H9 (cell line): ENCODE measurements at regions not wholly inside any gene's neighbourhood (a gene's known extent, or its start where the extent isn't known, plus 50 kb on each side); places are given as distances from the start of the nearest gene placed in this dataset.

Experiments
- DNase-seq: peaks from one replicate; pipeline ENCODE4 v3.0.0-alpha.2; 2017
- H2AFZ ChIP-seq: one replicate; pipeline ENCODE4 v1.6.1; 2013; ENCODE audit warnings: mild to moderate bottlenecking, low read length, control low read depth, moderate library complexity
- H2AK5ac ChIP-seq: 2 replicates; pipeline ENCODE4 v1.6.1; 2013; ENCODE audit warnings: low read length, control low read depth, mixed read lengths; ENCODE audit not compliant: insufficient read length
- H2BK120ac ChIP-seq: one replicate; pipeline ENCODE4 v1.6.1; 2013; ENCODE audit warnings: low read depth, mild to moderate bottlenecking, low read length, control low read depth, inconsistent platforms; ENCODE audit not compliant: poor library complexity, severe bottlenecking
- H2BK12ac ChIP-seq: 2 replicates; pipeline ENCODE4 v1.6.1; 2013; ENCODE audit warnings: low read length, control low read depth, mixed read lengths, low read depth; ENCODE audit not compliant: insufficient read length
- H2BK15ac ChIP-seq: 2 replicates; pipeline ENCODE4 v1.6.1; 2013; ENCODE audit warnings: low read depth, low read length, control low read depth
- H2BK20ac ChIP-seq: one replicate; pipeline ENCODE4 v1.6.1; 2013; ENCODE audit warnings: low read depth, mild to moderate bottlenecking, low read length, control low read depth, inconsistent platforms; ENCODE audit not compliant: poor library complexity, severe bottlenecking
- H2BK5ac ChIP-seq: 2 replicates; pipeline ENCODE4 v1.6.1; 2013; ENCODE audit warnings: low read length, control low read depth, mixed read lengths; ENCODE audit not compliant: insufficient read length
- H3K14ac ChIP-seq: 2 replicates; pipeline ENCODE4 v1.6.1; 2013; ENCODE audit warnings: low read length, control low read depth; ENCODE audit not compliant: insufficient read depth
- H3K18ac ChIP-seq: 2 replicates; pipeline ENCODE4 v1.6.1; 2013; ENCODE audit warnings: low read depth, mild to moderate bottlenecking, mixed read lengths, low read length, control low read depth; ENCODE audit not compliant: insufficient read length
- H3K23ac ChIP-seq: 2 replicates; pipeline ENCODE4 v1.6.1; 2013; ENCODE audit warnings: low read length, control low read depth, mixed read lengths, low read depth; ENCODE audit not compliant: insufficient read length
- H3K23me2 ChIP-seq: 2 replicates; pipeline ENCODE4 v1.6.1; 2013; ENCODE audit warnings: low read depth, mild to moderate bottlenecking, mixed read lengths, low read length, control low read depth; ENCODE audit not compliant: insufficient read length, poor library complexity, severe bottlenecking
- H3K27ac ChIP-seq: 2 replicates; pipeline ENCODE4 v1.5.1; 2013; ENCODE audit warnings: low read length, control low read depth, mixed read lengths, low read depth; ENCODE audit not compliant: insufficient read length
- H3K27me3 ChIP-seq: 2 replicates; pipeline ENCODE4 v1.6.1; 2013; ENCODE audit warnings: low read length, control low read depth, inconsistent platforms; ENCODE audit not compliant: insufficient read depth
- H3K4ac ChIP-seq: 2 replicates; pipeline ENCODE4 v1.6.1; 2013; ENCODE audit warnings: low read depth, mild to moderate bottlenecking, control low read depth, inconsistent platforms, low read length, moderate library complexity
- H3K4me1 ChIP-seq: 2 replicates; pipeline ENCODE4 v1.6.1; 2013; ENCODE audit warnings: low read length, control low read depth, inconsistent platforms; ENCODE audit not compliant: insufficient read depth
- H3K4me2 ChIP-seq: 2 replicates; pipeline ENCODE4 v1.6.1; 2013; ENCODE audit warnings: low read length, control low read depth, mixed read lengths; ENCODE audit not compliant: insufficient read length, insufficient read depth
- H3K56ac ChIP-seq: 2 replicates; pipeline ENCODE4 v1.6.1; 2013; ENCODE audit warnings: low read depth, mild to moderate bottlenecking, mixed read lengths, low read length, control low read depth; ENCODE audit not compliant: insufficient read length
- H3K79me1 ChIP-seq: 2 replicates; pipeline ENCODE4 v1.6.1; 2013; ENCODE audit warnings: low read depth, mild to moderate bottlenecking, moderate library complexity, low read length, control low read depth, inconsistent platforms; ENCODE audit not compliant: insufficient read depth, poor library complexity, severe bottlenecking
- H3K79me2 ChIP-seq: 2 replicates; pipeline ENCODE4 v1.6.1; 2013; ENCODE audit warnings: low read length, control low read depth, inconsistent platforms; ENCODE audit not compliant: insufficient read depth
- H3K9ac ChIP-seq: 2 replicates; pipeline ENCODE4 v1.6.1; 2013; ENCODE audit warnings: low read length, control low read depth, mixed read lengths; ENCODE audit not compliant: insufficient read length; ENCODE audit errors: extremely low read depth
- H3K9me3 ChIP-seq: one replicate; pipeline ENCODE4 v1.6.1; 2013; ENCODE audit warnings: low read depth, low read length, inconsistent platforms; ENCODE audit not compliant: control insufficient read depth
- H3T11ph ChIP-seq: one replicate; pipeline ENCODE4 v1.6.1; 2013; ENCODE audit warnings: mild to moderate bottlenecking, low read length, control low read depth, inconsistent platforms
- H4K20me1 ChIP-seq: one replicate; pipeline ENCODE4 v1.6.1; 2013; ENCODE audit not compliant: control insufficient read depth, insufficient read length, insufficient read depth
- H4K5ac ChIP-seq: 2 replicates; pipeline ENCODE4 v1.6.1; 2013; ENCODE audit warnings: low read depth, mild to moderate bottlenecking, mixed read lengths, low read length, control low read depth; ENCODE audit not compliant: insufficient read length
- H4K8ac ChIP-seq: replicated peaks from 2 replicates; pipeline ENCODE4 v1.6.1; 2013; ENCODE audit warnings: low read length, control low read depth, mixed read lengths, low read depth; ENCODE audit not compliant: insufficient read length
- H4K91ac ChIP-seq: 2 replicates; pipeline ENCODE4 v1.6.1; 2013; ENCODE audit warnings: low read depth, mild to moderate bottlenecking, moderate library complexity, mixed read lengths, low read length, control low read depth; ENCODE audit not compliant: insufficient read length
- H3K27ac Mint-ChIP-seq, 3 experiments: 2 replicates in 2 of 3; 3 replicates in 1 of 3; pipeline ENCODE4 v1.8.0; 2020 to 2021; ENCODE audit warnings: mixed read lengths in 3 of 3, mild to moderate bottlenecking in 1 of 3, moderate library complexity in 1 of 3
- H3K27me3 Mint-ChIP-seq: 2 replicates; pipeline ENCODE4 v1.8.0; 2021; ENCODE audit warnings: low read depth, mild to moderate bottlenecking, moderate library complexity, mixed read lengths
- H3K36me3 Mint-ChIP-seq, 3 experiments: 2 replicates in 2 of 3; 3 replicates in 1 of 3; pipeline ENCODE4 v1.8.0; 2020 to 2021; ENCODE audit warnings: low read depth in 3 of 3, mixed read lengths in 3 of 3; ENCODE audit not compliant: insufficient read depth in 1 of 3
- H3K4me1 Mint-ChIP-seq, 2 experiments: 2 replicates each; pipeline ENCODE4 v1.8.0; 2020; ENCODE audit warnings: mixed read lengths in 2 of 2
- H3K4me3 Mint-ChIP-seq, 2 experiments: 2 replicates in 1 of 2; 3 replicates in 1 of 2; pipeline ENCODE4 v1.8.0; 2020 to 2021; ENCODE audit warnings: mild to moderate bottlenecking in 2 of 2, mixed read lengths in 2 of 2, moderate library complexity in 1 of 2
- H3K9me3 Mint-ChIP-seq, 2 experiments: 2 replicates in 1 of 2; 3 replicates in 1 of 2; pipeline ENCODE4 v1.8.0; 2020; ENCODE audit warnings: mild to moderate bottlenecking in 2 of 2, mixed read lengths in 2 of 2, moderate library complexity in 1 of 2
- CTCF ChIP-seq: fragments of 200-600 bp; sonication (generic); conservative IDR thresholded peaks from 3 replicates; pipeline ENCODE4 v1.8.0; 2021; ENCODE audit warnings: antibody characterized with exemption, mild to moderate bottlenecking

GRCh38 chr1:69513601-69514000 lies 54.1 kb upstream of the LRRC7 start:
- no peak for TF ChIP-seq CTCF
- Histone ChIP-seq H3K18ac (no peak overlapping the region), H3K79me2 (no peaks in the 10 kb centered on the region), H3K79me1 (no peaks in the 10 kb centered on the region), H3K9ac (no peak overlapping the region), H3K9me3 (no peaks in the 10 kb centered on the region), H3K4ac (no peak overlapping the region), H2BK120ac (no peak overlapping the region), H4K20me1 (no peaks in the 10 kb centered on the region), H2BK20ac (no peak overlapping the region), H4K5ac (no peak overlapping the region), H3K27me3 (no peaks in the 10 kb centered on the region), H2BK12ac (no peak overlapping the region), H2BK5ac (no peak overlapping the region), H4K8ac (no peak overlapping the region), H2AK5ac (no peak overlapping the region), H3K27ac (no peak overlapping the region), H3K23ac (no peak overlapping the region), H3K56ac (no peak overlapping the region), H2BK15ac (no peak overlapping the region), H4K91ac (no peak overlapping the region), H2AFZ (no peak overlapping the region), H3K14ac (no peak overlapping the region), H3K4me2 (no peak overlapping the region), H3K23me2 (no peaks in the 10 kb centered on the region), H3T11ph (no peak overlapping the region), H3K4me1 (no peaks in the 10 kb centered on the region)
- Mint-ChIP-seq H3K4me3 (no peak overlapping the region), H3K36me3 (no peaks in the 10 kb centered on the region), H3K27ac (no peak overlapping the region), H3K9me3 (no peaks in the 10 kb centered on the region), H3K27me3 (no peaks in the 10 kb centered on the region), H3K4me1 (no peaks in the 10 kb centered on the region)
- DNase-seq = no peak
